ENCODE measurements at regions not wholly inside any gene's neighbourhood (a gene's known extent, or its start where the extent isn't known, plus 50 kb on each side); places are given as distances from the start of the nearest gene placed in this dataset.

DNA sequence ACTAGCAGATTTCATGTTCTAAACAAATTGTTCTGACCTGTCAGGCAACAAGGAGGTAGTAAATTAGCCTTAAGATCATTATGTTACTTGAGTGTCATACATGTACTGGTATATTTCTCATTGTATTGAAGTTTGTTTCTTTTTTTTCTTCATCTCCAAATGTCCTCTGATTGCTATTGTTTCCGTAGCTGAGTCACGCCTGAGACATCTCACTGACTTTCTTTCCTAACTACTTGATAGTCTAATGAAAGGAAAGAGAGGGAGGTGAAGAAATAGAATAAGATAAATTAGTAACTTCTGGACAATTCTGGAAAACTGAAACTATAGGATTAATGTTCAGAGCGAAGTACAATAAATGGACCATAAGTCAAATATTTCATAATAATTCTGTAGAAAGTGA, 1049.9 kb downstream of the TSN start:
- TF ChIP-seq, protein P1, sequence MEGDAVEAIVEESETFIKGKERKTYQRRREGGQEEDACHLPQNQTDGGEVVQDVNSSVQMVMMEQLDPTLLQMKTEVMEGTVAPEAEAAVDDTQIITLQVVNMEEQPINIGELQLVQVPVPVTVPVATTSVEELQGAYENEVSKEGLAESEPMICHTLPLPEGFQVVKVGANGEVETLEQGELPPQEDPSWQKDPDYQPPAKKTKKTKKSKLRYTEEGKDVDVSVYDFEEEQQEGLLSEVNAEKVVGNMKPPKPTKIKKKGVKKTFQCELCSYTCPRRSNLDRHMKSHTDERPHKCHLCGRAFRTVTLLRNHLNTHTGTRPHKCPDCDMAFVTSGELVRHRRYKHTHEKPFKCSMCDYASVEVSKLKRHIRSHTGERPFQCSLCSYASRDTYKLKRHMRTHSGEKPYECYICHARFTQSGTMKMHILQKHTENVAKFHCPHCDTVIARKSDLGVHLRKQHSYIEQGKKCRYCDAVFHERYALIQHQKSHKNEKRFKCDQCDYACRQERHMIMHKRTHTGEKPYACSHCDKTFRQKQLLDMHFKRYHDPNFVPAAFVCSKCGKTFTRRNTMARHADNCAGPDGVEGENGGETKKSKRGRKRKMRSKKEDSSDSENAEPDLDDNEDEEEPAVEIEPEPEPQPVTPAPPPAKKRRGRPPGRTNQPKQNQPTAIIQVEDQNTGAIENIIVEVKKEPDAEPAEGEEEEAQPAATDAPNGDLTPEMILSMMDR (IDR thresholded peaks at IDR 0.05), result no peak
- TF ChIP-seq POLR2A (IDR thresholded peaks at IDR 0.05), result no peak

Data from Peyer's patch (tissue), 4 donors.